EL (cell line): ENCODE measurements at regions not wholly inside any gene's neighbourhood (a gene's known extent, or its start where the extent isn't known, plus 50 kb on each side); places are given as distances from the start of the nearest gene placed in this dataset.

Experiments used
- DNase-seq: peaks from one replicate; pipeline ENCODE4 v3.0.0-alpha.2; 2016

- DNase-seq = no peak
Observed at GRCh38 chr10:43802988-43803696, 154.5 kb upstream of the ZNF32 start.

GRCh38 chr10:43801626-43802025, 152.9 kb upstream of the ZNF32 start:
- no peak for DNase-seq

GRCh38 chr10:43801140-43801539, 152.5 kb upstream of the ZNF32 start:
- DNase-seq = no peak

- no peak for DNase-seq
Observed at GRCh38 chr10:43796781-43797180, 148.1 kb upstream of the ZNF32 start.

GRCh38 chr10:43795639-43796038, 147.0 kb upstream of the ZNF32 start:
- DNase-seq = no peak

GRCh38 chr10:43795093-43795492, 146.4 kb upstream of the ZNF32 start:
- no peak for DNase-seq

GRCh38 chr10:43794181-43794815, 145.6 kb upstream of the ZNF32 start:
- no peak for DNase-seq

GRCh38 chr10:43793704-43794103, 145.0 kb upstream of the ZNF32 start:
- DNase-seq = peak; percentile 18

GRCh38 chr10:43790147-43790546, 141.5 kb upstream of the ZNF32 start:
- no peak for DNase-seq

- DNase-seq = peak; percentile 4
Observed at GRCh38 chr10:43785252-43785651, 136.6 kb upstream of the ZNF32 start.

- no peak for DNase-seq
Observed at GRCh38 chr10:43782814-43783213, 134.1 kb upstream of the ZNF32 start.

GRCh38 chr10:43781480-43782361, 133.0 kb upstream of the ZNF32 start:
- peak; percentile 46 for DNase-seq

GRCh38 chr10:43778571-43778970, 129.9 kb upstream of the ZNF32 start:
- DNase-seq = no peak

- no peak for DNase-seq
Observed at GRCh38 chr10:43775384-43775783, 126.7 kb upstream of the ZNF32 start.

GRCh38 chr10:43774234-43774769, 125.6 kb upstream of the ZNF32 start:
- no peak for DNase-seq

- DNase-seq = no peak
Observed at GRCh38 chr10:43773736-43774135, 125.1 kb upstream of the ZNF32 start.

- peak; percentile 22 for DNase-seq
Observed at GRCh38 chr10:43772171-43772570, 123.5 kb upstream of the ZNF32 start.

- DNase-seq = no peak
Observed at GRCh38 chr10:43771675-43772074, 123.0 kb upstream of the ZNF32 start.

GRCh38 chr10:43765516-43765915, 116.8 kb upstream of the ZNF32 start:
- DNase-seq = peak; percentile 37

GRCh38 chr10:43763846-43764245, 115.2 kb upstream of the ZNF32 start:
- no peak for DNase-seq

- no peak for DNase-seq
Observed at GRCh38 chr10:43760514-43760913, 111.8 kb upstream of the ZNF32 start.

GRCh38 chr10:43759216-43759615, 110.5 kb upstream of the ZNF32 start:
- no peak for DNase-seq

GRCh38 chr10:43756341-43756740, 107.7 kb upstream of the ZNF32 start:
- no peak for DNase-seq
